ENCODE measurements at regions not wholly inside any gene's neighbourhood (a gene's known extent, or its start where the extent isn't known, plus 50 kb on each side); places are given as distances from the start of the nearest gene placed in this dataset.

GRCh38 chr11:82146789-82147188, 586.9 kb downstream of the FAM181B start:
- Histone ChIP-seq H3K9ac (replicated peaks; ENCODE audit: extremely low read depth, insufficient read depth, low read length) (no peak overlapping the region), H4K20me1 (replicated peaks; ENCODE audit: control insufficient read depth, extremely low read depth, insufficient read depth, low read length) (no peaks in the 10 kb centered on the region), H3K27ac (ENCODE audit: insufficient read depth, low read depth, low read length) (no peak overlapping the region), H3K4me3 (replicated peaks in 1 of 3; ENCODE audit: insufficient read depth in 1 of 3, low read depth in 1 of 3, low read length in 3 of 3) (no peak overlapping the region), H3K36me3 (ENCODE audit: control insufficient read depth in 2 of 2, extremely low read depth in 1 of 2, insufficient read depth in 2 of 2, low read length in 2 of 2) (no peaks in the 10 kb centered on the region), H2AFZ (ENCODE audit: low read depth, low read length) (no peak overlapping the region), H3K4me1 (ENCODE audit: control insufficient read depth, extremely low read depth, insufficient read depth, low read length) (no peaks in the 10 kb centered on the region), H3K4me2 (ENCODE audit: insufficient read depth, low read length) (no peak overlapping the region), H3K79me2 (ENCODE audit: control insufficient read depth, insufficient read depth, low read length) (no peaks in the 10 kb centered on the region), H3K27me3 (ENCODE audit: control insufficient read depth in 2 of 2, insufficient read depth in 2 of 2, low read length in 2 of 2) (no peaks in the 10 kb centered on the region), H3K9me1 (replicated peaks; ENCODE audit: control insufficient read depth, extremely low read depth, insufficient read depth, low read length) (no peaks in the 10 kb centered on the region), H3K9me3 (replicated peaks; ENCODE audit: control insufficient read depth, insufficient read depth, low read length) (peaks cover 2% of the 10 kb centered on the region)
- DNase-seq (ENCODE audit: low read depth, low spot score) (no peak), FAIRE-seq (no peak)
- CTCF ChIA-PET: no interaction called here
- TF ChIP-seq EZH2 (IDR thresholded peaks at IDR 0.05; ENCODE audit: borderline replicate concordance, low read depth, low read length, severe bottlenecking): no peak
- no peak for TF ChIP-seq FOS (IDR thresholded peaks at IDR 0.05; ENCODE audit: borderline replicate concordance, insufficient read depth, low read length)
- TF ChIP-seq MYC (IDR thresholded peaks at IDR 0.05; ENCODE audit: low read depth, low read length): no peak
- TF ChIP-seq GATA2 (IDR thresholded peaks at IDR 0.05; ENCODE audit: insufficient read depth, insufficient read length, low read depth, low read length): no peak
- no peak for TF ChIP-seq POLR2AphosphoS5 (IDR thresholded peaks at IDR 0.05; ENCODE audit: insufficient read depth, low read depth, low read length)
- no peak for TF ChIP-seq POLR2A (IDR thresholded peaks at IDR 0.05; ENCODE audit: low read depth, low read length)
- TF ChIP-seq, protein P1, sequence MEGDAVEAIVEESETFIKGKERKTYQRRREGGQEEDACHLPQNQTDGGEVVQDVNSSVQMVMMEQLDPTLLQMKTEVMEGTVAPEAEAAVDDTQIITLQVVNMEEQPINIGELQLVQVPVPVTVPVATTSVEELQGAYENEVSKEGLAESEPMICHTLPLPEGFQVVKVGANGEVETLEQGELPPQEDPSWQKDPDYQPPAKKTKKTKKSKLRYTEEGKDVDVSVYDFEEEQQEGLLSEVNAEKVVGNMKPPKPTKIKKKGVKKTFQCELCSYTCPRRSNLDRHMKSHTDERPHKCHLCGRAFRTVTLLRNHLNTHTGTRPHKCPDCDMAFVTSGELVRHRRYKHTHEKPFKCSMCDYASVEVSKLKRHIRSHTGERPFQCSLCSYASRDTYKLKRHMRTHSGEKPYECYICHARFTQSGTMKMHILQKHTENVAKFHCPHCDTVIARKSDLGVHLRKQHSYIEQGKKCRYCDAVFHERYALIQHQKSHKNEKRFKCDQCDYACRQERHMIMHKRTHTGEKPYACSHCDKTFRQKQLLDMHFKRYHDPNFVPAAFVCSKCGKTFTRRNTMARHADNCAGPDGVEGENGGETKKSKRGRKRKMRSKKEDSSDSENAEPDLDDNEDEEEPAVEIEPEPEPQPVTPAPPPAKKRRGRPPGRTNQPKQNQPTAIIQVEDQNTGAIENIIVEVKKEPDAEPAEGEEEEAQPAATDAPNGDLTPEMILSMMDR (IDR thresholded peaks at IDR 0.05; ENCODE audit: extremely low read depth in 1 of 2, insufficient read depth in 1 of 2, low read depth in 1 of 2, low read length in 2 of 2): no peak
- TF ChIP-seq JUN (IDR thresholded peaks at IDR 0.05; ENCODE audit: borderline replicate concordance, insufficient read depth, insufficient read length, low read depth): no peak
- no peak for TF ChIP-seq MAX (IDR thresholded peaks at IDR 0.05; ENCODE audit: insufficient read depth, insufficient read length)
- POLR2A ChIA-PET: no interaction called here
- intact Hi-C loops (cut with micrococcal nuclease) (no loop called here), dilution Hi-C loops (cut with MboI; ENCODE audit: extremely low pct_ligation_motif_present, low sequenced_read_pairs) (no loop called here)
- BruUV-seq (replicated peaks): no TSS peak
